Neuron (in vitro differentiated cells): ENCODE measurements at regions not wholly inside any gene's neighbourhood (a gene's known extent, or its start where the extent isn't known, plus 50 kb on each side); places are given as distances from the start of the nearest gene placed in this dataset.

Experiments used
- H2AFZ ChIP-seq: one replicate; pipeline ENCODE4 v1.6.1; 2013; ENCODE audit warnings: low read depth, mild to moderate bottlenecking, inconsistent platforms, low read length, moderate library complexity
- H3K27me3 ChIP-seq: one replicate; pipeline ENCODE4 v1.6.1; 2013; ENCODE audit warnings: low read length; ENCODE audit not compliant: insufficient read depth
- H3K36me3 ChIP-seq: one replicate; pipeline ENCODE4 v1.6.1; 2013; ENCODE audit warnings: low read length; ENCODE audit not compliant: insufficient read depth
- H3K4me1 ChIP-seq: one replicate; pipeline ENCODE4 v1.6.1; 2013; ENCODE audit warnings: low read length; ENCODE audit not compliant: insufficient read depth
- H3K4me3 ChIP-seq: 2 replicates; pipeline ENCODE4 v1.5.1; 2013; ENCODE audit warnings: mild to moderate bottlenecking, low read length, moderate library complexity
- H3K9me3 ChIP-seq: one replicate; pipeline ENCODE4 v1.6.1; 2013; ENCODE audit warnings: low read length

DNA sequence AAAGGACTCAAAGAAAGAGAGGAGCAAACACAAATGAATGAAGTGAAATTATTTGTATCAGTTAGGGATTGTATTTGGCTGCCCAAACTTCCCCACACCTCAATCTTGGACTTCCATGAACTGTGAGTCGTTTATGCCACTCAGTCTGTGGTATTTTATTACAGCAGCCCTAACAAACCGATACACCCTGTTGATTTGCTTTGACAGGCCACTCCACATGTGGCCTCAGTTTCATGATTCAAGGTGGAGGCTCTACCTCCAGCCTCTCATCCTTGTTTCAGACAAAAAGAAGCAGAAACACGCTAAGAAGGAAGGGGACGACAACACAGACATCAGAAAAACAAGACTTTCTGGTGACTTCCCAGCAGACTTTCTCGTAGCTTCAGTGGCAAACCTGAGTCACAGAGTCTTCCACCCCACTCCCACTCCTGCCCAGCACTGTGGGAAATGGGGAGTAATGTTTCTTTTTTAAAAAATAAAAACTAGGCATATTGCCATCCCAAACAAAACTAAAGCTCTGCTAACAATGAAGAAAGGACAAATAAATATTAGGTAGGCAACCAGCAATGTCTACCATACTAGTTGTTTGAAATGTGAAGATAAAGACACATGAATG lies 52.2 kb upstream of the ABCA1 start:
- H3K9me3 ChIP-seq, result no peaks in the 10 kb centered on the region
- H2AFZ ChIP-seq, result no peak overlapping the region
- no peaks in the 10 kb centered on the region for H3K36me3 ChIP-seq
- no peak overlapping the region for H3K4me3 ChIP-seq
- H3K4me1 ChIP-seq, result peaks cover 2% of the 10 kb centered on the region
- H3K27me3 ChIP-seq, result no peaks in the 10 kb centered on the region

DNA sequence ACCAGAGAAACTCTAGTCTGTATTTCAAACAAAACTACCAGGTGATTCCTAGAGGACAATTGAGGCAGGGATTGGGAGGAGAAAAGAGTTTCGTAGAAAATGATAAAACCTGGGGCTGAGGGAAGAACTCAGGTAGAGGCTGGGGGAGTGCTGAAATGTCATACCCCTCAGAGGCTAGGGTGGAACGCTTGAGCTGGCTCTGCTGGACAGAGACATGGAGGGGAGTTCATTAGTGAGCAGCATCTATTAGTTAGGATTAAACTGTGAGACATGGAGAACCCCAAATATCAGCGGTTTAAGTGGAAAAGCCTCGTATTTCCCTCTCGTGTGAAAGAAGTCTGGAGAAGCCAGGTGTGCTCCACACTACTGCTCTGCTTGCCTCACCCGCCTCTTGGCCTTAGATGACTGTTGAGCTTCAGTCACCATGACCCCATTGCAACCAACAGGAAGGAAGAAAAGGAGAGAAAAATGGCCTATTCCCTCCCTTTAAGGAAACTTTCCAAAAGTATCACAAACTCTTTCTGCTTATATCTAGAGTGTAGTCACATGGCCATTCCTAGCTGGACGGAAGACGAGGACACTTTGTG lies 53.7 kb upstream of the ABCA1 start:
- Histone ChIP-seq H3K36me3 (no peaks in the 10 kb centered on the region), H2AFZ (no peak overlapping the region), H3K4me1 (peaks cover 2% of the 10 kb centered on the region), H3K9me3 (no peaks in the 10 kb centered on the region), H3K27me3 (no peaks in the 10 kb centered on the region), H3K4me3 (no peak overlapping the region)

DNA sequence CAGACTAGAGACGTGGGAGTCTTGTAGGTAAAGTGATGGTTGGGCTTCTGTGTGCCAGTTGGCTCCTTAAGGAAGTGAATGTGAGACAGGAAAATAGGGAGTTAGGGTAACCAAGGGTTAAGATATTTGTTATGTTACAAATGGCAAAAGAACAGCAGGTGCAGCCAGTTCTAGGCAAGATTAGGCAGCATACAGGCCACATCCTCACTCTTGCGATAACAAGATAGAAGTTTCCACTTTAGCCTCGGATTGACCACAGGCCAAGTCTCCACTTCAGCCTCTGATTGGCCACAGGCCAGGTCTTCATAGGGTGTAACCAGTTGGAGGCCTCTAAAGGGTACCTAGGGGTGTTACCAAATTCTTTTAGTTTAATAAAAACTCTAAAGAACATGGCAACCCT lies 54.6 kb upstream of the ABCA1 start:
- H2AFZ ChIP-seq, result no peak overlapping the region
- H3K27me3 ChIP-seq, result no peaks in the 10 kb centered on the region
- H3K4me3 ChIP-seq, result no peak overlapping the region
- no peaks in the 10 kb centered on the region for H3K9me3 ChIP-seq
- no peaks in the 10 kb centered on the region for H3K36me3 ChIP-seq
- H3K4me1 ChIP-seq, result peaks cover 2% of the 10 kb centered on the region

DNA sequence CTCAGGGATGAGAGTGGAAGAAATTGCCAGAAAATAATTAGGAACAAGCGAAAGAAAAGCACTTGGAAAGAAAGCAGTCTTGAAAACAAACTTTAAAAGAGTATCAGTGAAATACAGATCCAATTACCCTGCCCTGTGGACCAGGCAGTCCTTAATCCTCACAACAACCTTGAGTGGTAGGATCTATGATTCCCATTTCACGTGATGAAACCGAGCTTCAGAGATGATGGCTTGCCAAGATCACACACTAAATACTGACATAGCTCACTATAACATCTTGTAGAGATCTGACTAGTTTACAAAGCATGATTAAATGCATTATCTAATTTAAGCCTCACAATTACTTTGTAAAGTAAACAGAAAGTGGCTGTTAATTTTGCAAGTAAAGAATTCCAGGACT lies 55.5 kb upstream of the ABCA1 start:
- H3K4me1 ChIP-seq, result peaks cover 2% of the 10 kb centered on the region
- no peaks in the 10 kb centered on the region for H3K9me3 ChIP-seq
- H3K36me3 ChIP-seq, result no peaks in the 10 kb centered on the region
- no peaks in the 10 kb centered on the region for H3K27me3 ChIP-seq
- no peak overlapping the region for H3K4me3 ChIP-seq
- H2AFZ ChIP-seq, result no peak overlapping the region

DNA sequence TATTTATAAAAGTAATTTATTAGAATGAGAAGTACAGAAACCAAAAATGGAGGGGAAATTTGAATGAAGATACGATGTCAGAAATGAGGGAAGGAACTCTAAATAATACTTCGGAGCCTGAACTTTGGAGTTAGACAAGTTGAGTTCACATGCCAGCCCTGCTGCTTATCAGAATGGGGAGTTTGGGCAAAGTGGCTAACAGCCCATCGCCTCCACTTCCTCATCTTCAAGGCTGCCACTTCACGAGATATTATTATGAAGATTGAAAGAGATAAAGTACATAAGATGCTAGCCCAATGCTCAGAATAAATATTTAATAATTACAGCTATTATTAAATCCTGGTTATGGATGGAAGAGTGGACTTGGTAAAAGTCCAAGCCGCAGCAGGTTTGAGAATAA lies 56.2 kb upstream of the ABCA1 start:
- no peak overlapping the region for H2AFZ ChIP-seq
- peaks cover 2% of the 10 kb centered on the region for H3K4me1 ChIP-seq
- no peak overlapping the region for H3K4me3 ChIP-seq
- H3K36me3 ChIP-seq, result no peaks in the 10 kb centered on the region
- no peaks in the 10 kb centered on the region for H3K27me3 ChIP-seq
- no peaks in the 10 kb centered on the region for H3K9me3 ChIP-seq

DNA sequence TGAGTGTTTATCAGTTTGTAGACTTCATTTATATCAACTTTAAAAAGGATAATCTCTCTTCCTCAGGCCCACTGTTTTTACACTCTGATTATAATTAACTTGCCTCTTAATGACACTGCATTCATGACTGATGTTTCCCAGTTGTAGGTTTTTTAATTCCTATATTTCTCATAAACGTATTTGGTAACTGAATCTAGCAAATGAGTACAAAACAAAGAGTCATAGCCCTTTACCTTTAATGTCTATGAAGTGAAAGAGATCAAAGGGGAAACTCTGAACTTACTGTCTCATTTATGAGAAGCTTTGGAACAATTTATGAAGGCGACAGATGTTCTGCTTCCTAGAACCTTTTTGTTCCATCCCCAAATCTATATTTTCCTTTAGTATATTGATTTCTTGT lies 56.6 kb upstream of the ABCA1 start:
- Histone ChIP-seq H3K4me1 (peaks cover 2% of the 10 kb centered on the region), H2AFZ (no peak overlapping the region), H3K36me3 (no peaks in the 10 kb centered on the region), H3K27me3 (no peaks in the 10 kb centered on the region), H3K9me3 (no peaks in the 10 kb centered on the region), H3K4me3 (no peak overlapping the region)

DNA sequence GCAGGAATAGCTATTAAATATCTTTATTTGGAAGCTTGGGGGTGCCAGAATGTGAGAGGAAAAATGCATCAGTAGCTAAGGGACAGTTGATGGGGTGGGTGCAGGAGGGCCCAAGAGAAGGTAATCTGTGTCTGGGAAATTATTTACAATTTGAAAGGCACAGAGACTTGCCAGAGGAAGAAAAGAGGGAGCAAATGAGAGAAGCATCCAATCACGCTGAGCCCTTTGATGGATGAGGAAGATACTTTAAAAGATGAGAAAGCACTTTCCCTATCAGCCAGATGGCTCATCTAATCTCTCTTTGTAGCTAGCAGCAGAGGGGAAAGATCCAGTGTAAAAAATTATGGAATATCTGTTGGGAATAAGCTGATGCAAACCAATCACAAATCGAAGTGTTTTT lies 57.0 kb upstream of the ABCA1 start:
- Histone ChIP-seq H3K4me1 (peaks cover 2% of the 10 kb centered on the region), H3K27me3 (no peaks in the 10 kb centered on the region), H2AFZ (no peak overlapping the region), H3K9me3 (no peaks in the 10 kb centered on the region), H3K4me3 (no peak overlapping the region), H3K36me3 (no peaks in the 10 kb centered on the region)

DNA sequence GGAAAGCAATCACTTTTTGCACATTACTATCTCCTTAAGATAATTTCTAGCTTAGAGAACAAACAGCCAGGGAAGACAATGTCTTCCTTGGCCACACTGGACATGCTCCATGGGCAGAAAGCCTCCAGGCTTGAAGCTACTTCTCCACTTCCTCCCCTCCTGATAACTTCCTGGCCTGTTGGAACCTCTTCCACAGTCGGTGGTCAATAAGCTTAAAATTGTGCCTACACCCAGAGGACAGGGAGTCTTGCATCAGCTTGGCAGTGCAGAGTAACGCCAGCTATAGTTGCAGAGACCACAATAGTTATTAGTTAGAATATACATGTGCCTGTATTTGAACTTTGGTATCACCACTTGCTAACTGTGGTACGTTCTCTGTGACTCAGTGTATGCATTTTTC lies 58.1 kb upstream of the ABCA1 start:
- no peaks in the 10 kb centered on the region for H3K27me3 ChIP-seq
- H3K9me3 ChIP-seq, result no peaks in the 10 kb centered on the region
- H3K36me3 ChIP-seq, result no peaks in the 10 kb centered on the region
- H3K4me3 ChIP-seq, result no peak overlapping the region
- H3K4me1 ChIP-seq, result peaks cover 2% of the 10 kb centered on the region
- H2AFZ ChIP-seq, result no peak overlapping the region

DNA sequence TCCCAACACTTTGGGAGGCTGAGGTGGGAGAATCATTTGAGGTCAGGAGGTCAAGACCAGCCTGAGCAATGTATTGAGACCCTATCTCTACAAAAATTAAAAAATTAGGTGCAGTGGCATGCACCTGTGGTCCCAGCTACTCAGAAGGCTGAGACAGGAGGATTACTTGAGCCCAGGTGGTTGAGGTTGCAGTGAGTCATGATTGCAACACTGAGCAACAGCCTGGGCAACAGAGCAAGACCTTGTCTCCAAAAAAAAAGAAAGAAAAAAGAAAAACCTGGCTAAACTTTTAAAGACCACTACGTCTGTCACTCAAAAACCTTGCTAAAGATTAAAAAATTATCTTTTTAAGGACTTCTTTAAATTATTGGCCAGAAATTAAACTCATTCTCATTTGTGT lies 59.8 kb upstream of the ABCA1 start:
- H3K9me3 ChIP-seq, result no peaks in the 10 kb centered on the region
- H3K36me3 ChIP-seq, result no peaks in the 10 kb centered on the region
- no peak overlapping the region for H3K4me3 ChIP-seq
- no peaks in the 10 kb centered on the region for H3K27me3 ChIP-seq
- H3K4me1 ChIP-seq, result peaks cover 16% of the 10 kb centered on the region
- no peak overlapping the region for H2AFZ ChIP-seq

DNA sequence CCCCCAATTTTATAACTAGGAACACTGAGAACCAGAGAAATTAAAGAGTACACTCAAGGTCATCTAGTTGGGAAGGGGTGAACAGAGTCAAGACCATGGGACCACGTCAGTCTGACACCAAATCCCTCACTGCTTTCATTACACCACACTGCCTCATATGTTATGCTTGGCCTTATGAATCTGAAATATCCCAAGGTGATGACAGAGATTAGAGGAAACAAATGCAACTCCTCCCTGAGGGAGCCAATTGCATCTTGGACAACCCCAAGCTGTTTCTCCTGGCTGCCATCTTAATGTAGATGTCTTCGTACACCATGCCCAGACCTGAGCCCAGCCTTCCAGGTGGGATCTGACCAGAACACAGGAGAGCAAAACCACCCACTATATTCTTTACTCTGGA lies 60.6 kb upstream of the ABCA1 start:
- Histone ChIP-seq H3K27me3 (no peaks in the 10 kb centered on the region), H2AFZ (no peak overlapping the region), H3K4me1 (peaks cover 21% of the 10 kb centered on the region), H3K9me3 (no peaks in the 10 kb centered on the region), H3K36me3 (no peaks in the 10 kb centered on the region), H3K4me3 (no peak overlapping the region)

DNA sequence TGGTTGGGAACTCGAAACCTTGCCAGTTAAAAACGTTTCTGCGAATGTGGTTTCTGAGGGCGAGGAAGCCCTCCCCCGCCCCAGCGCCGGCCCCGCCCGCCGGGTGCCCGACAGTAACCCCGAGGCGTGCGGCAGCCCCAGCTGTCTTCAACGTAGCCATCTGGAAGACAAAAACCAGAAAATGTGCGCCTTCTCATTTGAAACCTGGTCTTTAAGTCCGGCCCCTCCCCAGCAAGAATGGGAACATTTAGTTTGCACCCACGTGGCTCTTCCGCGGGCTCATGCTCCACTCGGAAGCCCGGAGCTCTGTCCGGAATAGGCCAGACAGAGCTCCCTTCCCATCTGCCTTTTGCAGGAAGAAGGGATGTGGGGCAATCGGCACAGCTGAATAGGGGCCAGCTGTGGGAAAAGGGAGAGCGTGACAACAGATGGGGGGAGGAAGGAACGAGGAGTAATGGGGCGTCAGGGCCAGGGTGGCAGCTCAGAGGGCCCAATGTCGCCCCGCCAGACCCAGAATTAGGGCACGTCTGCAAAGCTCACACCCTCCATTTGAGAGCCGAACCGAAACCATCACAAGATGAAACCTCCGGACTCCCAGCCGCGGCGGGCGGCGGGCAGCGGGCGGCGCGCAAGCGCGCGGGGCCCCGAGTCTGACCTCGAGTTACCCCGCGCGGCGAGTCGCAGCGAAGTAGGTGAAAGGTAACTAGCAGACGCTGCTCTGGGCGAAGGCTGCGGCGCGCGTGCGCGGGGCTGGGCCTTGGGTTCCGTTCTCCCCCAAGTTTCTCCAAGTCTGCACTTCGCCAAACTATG lies 63.4 kb upstream of the ABCA1 start:
- Histone ChIP-seq H3K4me1 (peaks cover 31% of the 10 kb centered on the region), H3K9me3 (no peaks in the 10 kb centered on the region), H2AFZ (peak overlapping the region; percentile 35), H3K4me3 (peak overlapping the region; percentile 44), H3K27me3 (no peaks in the 10 kb centered on the region), H3K36me3 (no peaks in the 10 kb centered on the region)

DNA sequence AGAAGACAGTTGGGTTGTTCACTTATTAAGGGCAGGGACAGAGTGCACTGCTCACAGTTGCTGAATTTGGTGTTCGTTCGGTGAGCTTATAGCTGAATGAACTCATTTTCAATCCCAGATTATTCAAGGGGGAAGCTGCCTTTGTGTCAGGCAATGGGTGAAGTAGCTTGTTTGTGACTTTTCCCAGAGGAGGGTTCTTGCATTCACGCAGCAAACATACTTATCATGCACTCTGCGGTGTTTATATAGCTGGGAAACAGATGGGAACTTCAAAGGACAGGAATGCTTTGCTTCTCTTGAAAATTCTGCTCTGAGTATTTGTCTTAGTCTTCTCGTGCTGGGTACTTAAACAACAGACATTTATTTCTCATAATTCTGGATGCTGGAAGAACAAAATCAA lies 64.7 kb upstream of the ABCA1 start:
- Histone ChIP-seq H3K4me1 (peaks cover 36% of the 10 kb centered on the region), H3K9me3 (no peaks in the 10 kb centered on the region)

DNA sequence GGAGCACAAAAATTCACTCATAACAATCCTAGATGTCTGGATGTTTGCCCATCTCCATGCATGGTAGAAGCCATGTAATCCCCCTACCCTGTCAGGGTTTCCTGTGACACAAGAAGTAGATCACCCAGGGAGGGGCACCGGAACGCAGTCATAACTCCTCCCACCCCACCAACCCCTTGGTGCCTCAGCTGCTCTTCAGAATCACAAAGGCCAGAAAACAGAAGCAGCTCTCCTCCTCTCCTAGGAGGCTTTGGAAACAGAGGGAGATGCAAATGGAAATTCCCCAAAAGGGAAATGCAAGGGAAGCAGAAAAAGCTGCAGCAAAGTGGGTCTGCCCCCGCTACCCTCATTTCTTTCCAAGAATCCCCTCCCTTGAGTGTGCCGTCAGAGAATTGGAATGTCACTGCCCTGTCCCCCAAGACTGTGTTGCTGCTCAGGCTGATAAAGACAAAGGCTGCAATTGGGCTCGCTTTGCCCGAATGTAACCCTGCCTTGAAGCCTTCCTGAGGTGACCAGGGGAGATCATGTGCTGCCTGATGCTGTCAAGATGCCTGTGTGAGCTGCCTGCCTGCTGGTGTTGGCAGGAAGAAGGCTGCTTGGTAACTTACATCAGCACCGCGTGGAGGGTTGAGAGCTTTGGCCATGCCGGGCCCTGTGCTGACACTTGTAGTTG lies 65.5 kb upstream of the ABCA1 start:
- Histone ChIP-seq H3K9me3 (no peaks in the 10 kb centered on the region), H3K36me3 (no peaks in the 10 kb centered on the region), H3K4me1 (peaks cover 44% of the 10 kb centered on the region), H3K27me3 (no peaks in the 10 kb centered on the region), H2AFZ (peak overlapping the region; percentile 18), H3K4me3 (peak overlapping the region; percentile 21)

More for the DNA sequence above, 64.7 kb upstream of the ABCA1 start:
- H2AFZ ChIP-seq, result peak overlapping the region; percentile 18
- no peaks in the 10 kb centered on the region for H3K36me3 ChIP-seq
- no peaks in the 10 kb centered on the region for H3K27me3 ChIP-seq
- no peak overlapping the region for H3K4me3 ChIP-seq
